HCT116 (cell line): ENCODE measurements at regions not wholly inside any gene's neighbourhood (a gene's known extent, or its start where the extent isn't known, plus 50 kb on each side); places are given as distances from the start of the nearest gene placed in this dataset.

ENCODE experiments used
- ATAC-seq: fragments of 200-7000 bp; cut with Tn5 transposase; 2 replicates; pipeline ENCODE4 v1.9.1; 2020; ENCODE audit warnings: mild to moderate bottlenecking, moderate library complexity
- BruUV-seq: library from RNA; stranded (reverse); fragments of 400-500 nt; replicated peaks from 2 replicates; lab custom pipeline; 2021; lab: Mats Ljungman, UMichigan
- CTCF ChIA-PET: fragments of 300-600 bp; sonication (Branson Sonifier 250); formaldehyde crosslinking; loops from one replicate; lab custom pipeline; 2021; ENCODE audit warnings: antibody characterized with exemption; lab: Charles Lee
- POLR2A ChIA-PET: fragments of 300-600, 350-600 bp; sonication (Branson Sonifier 250); formaldehyde crosslinking; loops from one replicate; lab custom pipeline; 2021; ENCODE audit warnings: antibody characterized with exemption; lab: Charles Lee
- RAD21 ChIA-PET, 2 experiments: fragments of 300-600 bp; sonication (Branson Sonifier 250); formaldehyde crosslinking; loops; one replicate each; lab custom pipeline; 2023; ENCODE audit warnings: low total read pairs in 2 of 2; ENCODE audit not compliant: uncharacterized antibody in 2 of 2, unreplicated experiment in 2 of 2, low non-redundant PET in 1 of 2; lab: Charles Lee
- DNase-seq: peaks from one replicate; pipeline ENCODE4 v3.0.0-alpha.2; 2010; ENCODE audit warnings: low read depth, low spot score
- H2AFZ ChIP-seq: fragments of 200-600 bp; shearing (Covaris generic), sonication (generic); 2 replicates; pipeline ENCODE4 v1.6.1; 2017; ENCODE audit warnings: low read depth, mixed run types, mixed read lengths, antibody characterized with exemption, low read length; ENCODE audit not compliant: poor library complexity, severe bottlenecking
- H3K27ac ChIP-seq: 2 replicates; pipeline ENCODE4 v1.5.1; 2012; ENCODE audit warnings: low read depth, low read length
- H3K27me3 ChIP-seq: fragments of 200-600 bp; sonication (generic); 2 replicates; pipeline ENCODE4 v1.6.1; 2016; ENCODE audit warnings: mixed run types, low read length, mixed read lengths; ENCODE audit not compliant: insufficient read depth
- H3K36me3 ChIP-seq, 2 experiments: fragments of 200-500 bp in 1 of 2; fragments of 200-600 bp in 1 of 2; sonication (Bioruptor generic) in 1 of 2; sonication (generic) in 1 of 2; 2 replicates each; pipeline versions ENCODE4 v1.5.1 to v1.6.1; 2014 to 2016; ENCODE audit warnings: low read length in 2 of 2, inconsistent platforms in 1 of 2, mixed read lengths in 1 of 2, mixed run types in 1 of 2; ENCODE audit not compliant: insufficient read depth in 2 of 2, control insufficient read depth in 1 of 2
- H3K4me1 ChIP-seq, 2 experiments: fragments of 200-600 bp in 1 of 2; sonication (generic) in 1 of 2; 2 replicates each; pipeline versions ENCODE4 v1.5.1 to v1.6.1; 2012 to 2017; ENCODE audit warnings: low read length in 2 of 2, inconsistent platforms in 1 of 2, mild to moderate bottlenecking in 1 of 2, mixed read lengths in 1 of 2, mixed run types in 1 of 2, moderate library complexity in 1 of 2; ENCODE audit not compliant: insufficient read depth in 2 of 2, control insufficient read depth in 1 of 2
- H3K4me2 ChIP-seq: fragments of 200-600 bp; sonication (generic); 2 replicates; pipeline ENCODE4 v1.6.1; 2017; ENCODE audit warnings: mixed run types, low read length, mixed read lengths
- H3K4me3 ChIP-seq, 2 experiments: fragments of 200-600 bp in 1 of 2; sonication (generic) in 1 of 2; replicated peaks in 1 of 2; 2 replicates each; pipeline ENCODE4 v1.5.1; 2011 to 2016; ENCODE audit warnings: low read length in 2 of 2, control low read depth in 1 of 2, low read depth in 1 of 2, mild to moderate bottlenecking in 1 of 2, mixed read lengths in 1 of 2, mixed run types in 1 of 2
- H3K79me2 ChIP-seq: fragments of 200-600 bp; sonication (generic); 2 replicates; pipeline ENCODE4 v1.6.1; 2017; ENCODE audit warnings: mild to moderate bottlenecking, mixed run types, low read length, moderate library complexity, mixed read lengths; ENCODE audit not compliant: insufficient read depth
- H3K9ac ChIP-seq: fragments of 200-600 bp; sonication (generic); 2 replicates; pipeline ENCODE4 v1.6.1; 2016; ENCODE audit warnings: low read length, mixed read lengths
- H3K9me2 ChIP-seq: fragments of 200-600 bp; sonication (generic), shearing (Covaris generic); 2 replicates; pipeline ENCODE4 v1.6.1; 2017; ENCODE audit warnings: mixed run types, mild to moderate bottlenecking, moderate library complexity; ENCODE audit not compliant: insufficient read depth
- H3K9me3 ChIP-seq, 2 experiments: fragments of 200-500 bp in 1 of 2; fragments of 200-600 bp in 1 of 2; sonication (Bioruptor generic) in 1 of 2; sonication (generic) in 1 of 2; 2 replicates each; pipeline ENCODE4 v1.6.1; 2014 to 2017; ENCODE audit warnings: low read length in 2 of 2, mixed read lengths in 2 of 2, inconsistent platforms in 1 of 2, low read depth in 1 of 2, mild to moderate bottlenecking in 1 of 2, mixed run types in 1 of 2, moderate library complexity in 1 of 2; ENCODE audit not compliant: control insufficient read depth in 1 of 2, insufficient read depth in 1 of 2
- H4K20me1 ChIP-seq: fragments of 200-600 bp; sonication (generic), shearing (Covaris generic); 2 replicates; pipeline ENCODE4 v1.6.1; 2017; ENCODE audit warnings: mixed run types, mild to moderate bottlenecking, moderate library complexity; ENCODE audit not compliant: insufficient read depth
- CBX3 ChIP-seq: IDR thresholded peaks from 2 replicates; pipeline ENCODE4 v1.6.1; 2012; ENCODE audit warnings: low read depth
- EGR1 ChIP-seq: IDR thresholded peaks from 2 replicates; pipeline ENCODE4 v1.6.1; 2012; ENCODE audit warnings: low read depth
- EZH2 ChIP-seq: fragments of 200-600 bp; sonication (generic); IDR thresholded peaks from 2 replicates; pipeline ENCODE4 v1.6.1; 2017; ENCODE audit warnings: antibody characterized with exemption, mixed run types
- EZH2phosphoT487 ChIP-seq: fragments of 200-600 bp; IDR thresholded peaks from 2 replicates; pipeline ENCODE4 v1.6.1; 2018; ENCODE audit warnings: antibody characterized with exemption, borderline replicate concordance
- FOSL1 ChIP-seq: IDR thresholded peaks from 2 replicates; pipeline ENCODE4 v1.6.1; 2012; ENCODE audit warnings: low read depth
- POLR2A ChIP-seq: IDR thresholded peaks from 2 replicates; pipeline ENCODE4 v1.7.0; 2011; ENCODE audit warnings: borderline replicate concordance; ENCODE audit not compliant: insufficient read depth, insufficient read length; ENCODE audit errors: extremely low read depth
- POLR2AphosphoS5 ChIP-seq: IDR thresholded peaks from 2 replicates; pipeline ENCODE4 v1.6.1; 2011; ENCODE audit warnings: mild to moderate bottlenecking, low read depth, low read length, moderate library complexity
- RAD21 ChIP-seq: IDR thresholded peaks from 2 replicates; pipeline ENCODE4 v1.6.1; 2012; ENCODE audit warnings: low read depth, mild to moderate bottlenecking
- SIN3A ChIP-seq: IDR thresholded peaks from 2 replicates; pipeline ENCODE4 v1.6.1; 2012; ENCODE audit warnings: low read depth
- SP1 ChIP-seq: IDR thresholded peaks from 2 replicates; pipeline ENCODE4 v1.6.1; 2012; ENCODE audit warnings: low read depth
- SRF ChIP-seq: IDR thresholded peaks from 2 replicates; pipeline ENCODE4 v1.6.1; 2012; ENCODE audit warnings: low read depth
- TCF7L2 ChIP-seq: IDR thresholded peaks from 2 replicates; pipeline ENCODE4 v1.7.0; 2011; ENCODE audit warnings: borderline replicate concordance, inconsistent platforms; ENCODE audit not compliant: insufficient read depth, insufficient read length; ENCODE audit errors: extremely low read depth
- YY1 ChIP-seq: IDR thresholded peaks from 2 replicates; pipeline ENCODE4 v1.6.1; 2011; ENCODE audit warnings: low read length, low read depth, moderate library complexity, mild to moderate bottlenecking; ENCODE audit not compliant: insufficient replicate concordance; ENCODE audit errors: extremely low read depth
- ZFX ChIP-seq: fragments of 450-650 bp; IDR thresholded peaks from 2 replicates; pipeline ENCODE4 v1.6.1; 2017
- ZNF274 ChIP-seq: fragments of 200-500 bp; sonication (Bioruptor generic); IDR thresholded peaks from 2 replicates; pipeline ENCODE4 v1.6.1; 2014; ENCODE audit warnings: mild to moderate bottlenecking, low read depth, low read length, inconsistent platforms
- intact Hi-C: fragments of 100-400 bp; cut with micrococcal nuclease; formaldehyde crosslinking; loops from 2 replicates; pipeline ENCODE4 v1.10.0; 2022
- TF ChIP-seq, protein P1 (sequence below): IDR thresholded peaks from 2 replicates; pipeline ENCODE4 v1.6.1; 2011; ENCODE audit warnings: mild to moderate bottlenecking, low read length, moderate library complexity; ENCODE audit not compliant: insufficient replicate concordance; ENCODE audit errors: extremely low read depth
- TF ChIP-seq, protein P2 (sequence below): IDR thresholded peaks from 2 replicates; pipeline ENCODE4 v1.6.1; 2012
- TF ChIP-seq, protein P3 (sequence below), 3 experiments: fragments of 200-600 bp in 1 of 3; sonication (generic) in 1 of 3; IDR thresholded peaks in 2 of 3; conservative IDR thresholded peaks in 1 of 3; 2 replicates each; pipeline ENCODE4 v1.5.1; 2012 to 2017; ENCODE audit warnings: low read depth in 2 of 3, low read length in 2 of 3, antibody characterized with exemption in 1 of 3, borderline replicate concordance in 1 of 3, control low read depth in 1 of 3, mild to moderate bottlenecking in 1 of 3, mixed read lengths in 1 of 3, mixed run types in 1 of 3, moderate library complexity in 1 of 3; ENCODE audit not compliant: insufficient read depth in 1 of 3
- TF ChIP-seq, protein P4 (sequence below): IDR thresholded peaks from 2 replicates; pipeline ENCODE4 v1.6.1; 2012; ENCODE audit warnings: low read depth
- TF ChIP-seq, protein P5 (sequence below): IDR thresholded peaks from 2 replicates; pipeline ENCODE4 v1.6.1; 2012

DNA sequence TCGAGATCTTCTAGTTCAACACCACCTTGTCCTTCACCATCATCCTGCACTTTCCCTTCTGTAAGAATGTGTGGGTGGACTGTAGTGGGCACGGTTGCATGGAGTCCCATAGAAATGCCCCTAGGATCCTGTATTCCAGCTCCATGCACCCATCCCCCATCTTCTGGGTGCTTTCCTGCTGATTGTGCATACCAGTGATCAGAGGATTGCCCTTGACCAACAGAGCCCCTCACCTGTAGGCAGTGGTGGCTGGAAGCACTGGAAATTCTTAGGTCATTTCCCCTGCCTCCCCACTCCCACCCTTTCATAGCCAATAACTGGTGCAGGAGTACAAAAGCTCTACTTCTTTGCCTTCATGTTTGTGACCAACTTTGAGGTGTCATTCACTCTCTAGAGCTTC is 213.4 kb upstream of the ARSJ start:
- intact Hi-C loops, result no loop called here
- DNase-seq (no peak), ATAC-seq (no peak)
- H4K20me1 ChIP-seq, result no peaks in the 10 kb centered on the region
- no peaks in the 10 kb centered on the region for H3K9me3 ChIP-seq
- no TSS peak for BruUV-seq
- no peak overlapping the region for H2AFZ ChIP-seq
- H3K4me2 ChIP-seq, result no peak overlapping the region
- ChIA-PET CTCF (interaction anchor here (1.0 kb wide), 1 partner anchor 12 kb away, joined by 3 read pairs; no protein-coding TSS in a partner anchor), RAD21 (interaction anchor here in 1 of 2 experiments (0.6 kb wide), 1 partner anchor 36 kb away, joined by 3 read pairs; no protein-coding TSS in a partner anchor), POLR2A (no interaction called here)
- H3K9ac ChIP-seq, result no peak overlapping the region
- no peaks in the 10 kb centered on the region for H3K4me1 ChIP-seq
- no peaks in the 10 kb centered on the region for H3K79me2 ChIP-seq
- H3K4me3 ChIP-seq, result no peak overlapping the region
- TF ChIP-seq, protein P1, sequence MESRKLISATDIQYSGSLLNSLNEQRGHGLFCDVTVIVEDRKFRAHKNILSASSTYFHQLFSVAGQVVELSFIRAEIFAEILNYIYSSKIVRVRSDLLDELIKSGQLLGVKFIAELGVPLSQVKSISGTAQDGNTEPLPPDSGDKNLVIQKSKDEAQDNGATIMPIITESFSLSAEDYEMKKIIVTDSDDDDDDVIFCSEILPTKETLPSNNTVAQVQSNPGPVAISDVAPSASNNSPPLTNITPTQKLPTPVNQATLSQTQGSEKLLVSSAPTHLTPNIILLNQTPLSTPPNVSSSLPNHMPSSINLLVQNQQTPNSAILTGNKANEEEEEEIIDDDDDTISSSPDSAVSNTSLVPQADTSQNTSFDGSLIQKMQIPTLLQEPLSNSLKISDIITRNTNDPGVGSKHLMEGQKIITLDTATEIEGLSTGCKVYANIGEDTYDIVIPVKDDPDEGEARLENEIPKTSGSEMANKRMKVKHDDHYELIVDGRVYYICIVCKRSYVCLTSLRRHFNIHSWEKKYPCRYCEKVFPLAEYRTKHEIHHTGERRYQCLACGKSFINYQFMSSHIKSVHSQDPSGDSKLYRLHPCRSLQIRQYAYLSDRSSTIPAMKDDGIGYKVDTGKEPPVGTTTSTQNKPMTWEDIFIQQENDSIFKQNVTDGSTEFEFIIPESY, result no peak
- TF ChIP-seq EGR1 (no peak), SIN3A (no peak), ZFX (no peak), FOSL1 (no peak), POLR2A (no peak), POLR2AphosphoS5 (no peak), RAD21 (no peak), ZNF274 (no peak), CBX3 (no peak), SRF (no peak), EZH2phosphoT487 (no peak), EZH2 (no peak), YY1 (no peak), TCF7L2 (no peak), SP1 (no peak)
- TF ChIP-seq, protein P2, sequence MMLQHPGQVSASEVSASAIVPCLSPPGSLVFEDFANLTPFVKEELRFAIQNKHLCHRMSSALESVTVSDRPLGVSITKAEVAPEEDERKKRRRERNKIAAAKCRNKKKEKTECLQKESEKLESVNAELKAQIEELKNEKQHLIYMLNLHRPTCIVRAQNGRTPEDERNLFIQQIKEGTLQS, result no peak
- TF ChIP-seq, protein P3, sequence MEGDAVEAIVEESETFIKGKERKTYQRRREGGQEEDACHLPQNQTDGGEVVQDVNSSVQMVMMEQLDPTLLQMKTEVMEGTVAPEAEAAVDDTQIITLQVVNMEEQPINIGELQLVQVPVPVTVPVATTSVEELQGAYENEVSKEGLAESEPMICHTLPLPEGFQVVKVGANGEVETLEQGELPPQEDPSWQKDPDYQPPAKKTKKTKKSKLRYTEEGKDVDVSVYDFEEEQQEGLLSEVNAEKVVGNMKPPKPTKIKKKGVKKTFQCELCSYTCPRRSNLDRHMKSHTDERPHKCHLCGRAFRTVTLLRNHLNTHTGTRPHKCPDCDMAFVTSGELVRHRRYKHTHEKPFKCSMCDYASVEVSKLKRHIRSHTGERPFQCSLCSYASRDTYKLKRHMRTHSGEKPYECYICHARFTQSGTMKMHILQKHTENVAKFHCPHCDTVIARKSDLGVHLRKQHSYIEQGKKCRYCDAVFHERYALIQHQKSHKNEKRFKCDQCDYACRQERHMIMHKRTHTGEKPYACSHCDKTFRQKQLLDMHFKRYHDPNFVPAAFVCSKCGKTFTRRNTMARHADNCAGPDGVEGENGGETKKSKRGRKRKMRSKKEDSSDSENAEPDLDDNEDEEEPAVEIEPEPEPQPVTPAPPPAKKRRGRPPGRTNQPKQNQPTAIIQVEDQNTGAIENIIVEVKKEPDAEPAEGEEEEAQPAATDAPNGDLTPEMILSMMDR (IDR thresholded peaks at IDR 0.05 in 2 of 3, conservative IDR thresholded peaks at IDR 0.05 in 1 of 3; ENCODE audit: borderline replicate concordance in 1 of 3, insufficient read depth in 1 of 3, low read depth in 2 of 3, low read length in 2 of 3), result no peak
- TF ChIP-seq, protein P4, sequence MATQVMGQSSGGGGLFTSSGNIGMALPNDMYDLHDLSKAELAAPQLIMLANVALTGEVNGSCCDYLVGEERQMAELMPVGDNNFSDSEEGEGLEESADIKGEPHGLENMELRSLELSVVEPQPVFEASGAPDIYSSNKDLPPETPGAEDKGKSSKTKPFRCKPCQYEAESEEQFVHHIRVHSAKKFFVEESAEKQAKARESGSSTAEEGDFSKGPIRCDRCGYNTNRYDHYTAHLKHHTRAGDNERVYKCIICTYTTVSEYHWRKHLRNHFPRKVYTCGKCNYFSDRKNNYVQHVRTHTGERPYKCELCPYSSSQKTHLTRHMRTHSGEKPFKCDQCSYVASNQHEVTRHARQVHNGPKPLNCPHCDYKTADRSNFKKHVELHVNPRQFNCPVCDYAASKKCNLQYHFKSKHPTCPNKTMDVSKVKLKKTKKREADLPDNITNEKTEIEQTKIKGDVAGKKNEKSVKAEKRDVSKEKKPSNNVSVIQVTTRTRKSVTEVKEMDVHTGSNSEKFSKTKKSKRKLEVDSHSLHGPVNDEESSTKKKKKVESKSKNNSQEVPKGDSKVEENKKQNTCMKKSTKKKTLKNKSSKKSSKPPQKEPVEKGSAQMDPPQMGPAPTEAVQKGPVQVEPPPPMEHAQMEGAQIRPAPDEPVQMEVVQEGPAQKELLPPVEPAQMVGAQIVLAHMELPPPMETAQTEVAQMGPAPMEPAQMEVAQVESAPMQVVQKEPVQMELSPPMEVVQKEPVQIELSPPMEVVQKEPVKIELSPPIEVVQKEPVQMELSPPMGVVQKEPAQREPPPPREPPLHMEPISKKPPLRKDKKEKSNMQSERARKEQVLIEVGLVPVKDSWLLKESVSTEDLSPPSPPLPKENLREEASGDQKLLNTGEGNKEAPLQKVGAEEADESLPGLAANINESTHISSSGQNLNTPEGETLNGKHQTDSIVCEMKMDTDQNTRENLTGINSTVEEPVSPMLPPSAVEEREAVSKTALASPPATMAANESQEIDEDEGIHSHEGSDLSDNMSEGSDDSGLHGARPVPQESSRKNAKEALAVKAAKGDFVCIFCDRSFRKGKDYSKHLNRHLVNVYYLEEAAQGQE, result no peak
- TF ChIP-seq, protein P5, sequence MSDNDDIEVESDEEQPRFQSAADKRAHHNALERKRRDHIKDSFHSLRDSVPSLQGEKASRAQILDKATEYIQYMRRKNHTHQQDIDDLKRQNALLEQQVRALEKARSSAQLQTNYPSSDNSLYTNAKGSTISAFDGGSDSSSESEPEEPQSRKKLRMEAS, result no peak
- no peaks in the 10 kb centered on the region for H3K36me3 ChIP-seq
- no peaks in the 10 kb centered on the region for H3K9me2 ChIP-seq
- no peak overlapping the region for H3K27ac ChIP-seq
- H3K27me3 ChIP-seq, result no peaks in the 10 kb centered on the region
